HG03378 (cell line): ENCODE measurements at regions not wholly inside any gene's neighbourhood (a gene's known extent, or its start where the extent isn't known, plus 50 kb on each side); places are given as distances from the start of the nearest gene placed in this dataset.
"Not testable (repeated sequence)": the region's sequence is repeated elsewhere in the genome, so short reads cannot be mapped to it uniquely, and the experiment has no call there.

Source experiments
- ATAC-seq: cut with Tn5 transposase; IDR thresholded peaks from one replicate; pipeline ENCODE4 v1.9.1; 2021; ENCODE audit warnings: mild to moderate bottlenecking, moderate library complexity; ENCODE audit not compliant: unreplicated experiment

- peak; percentile 96 for ATAC-seq
Measured at GRCh38 chr5:117131048-117131679, 556.5 kb upstream of the SEMA6A start.

- peak; percentile 54 for ATAC-seq
Measured at GRCh38 chr5:117118499-117118898, 543.9 kb upstream of the SEMA6A start.

GRCh38 chr5:117117314-117117713 lies 542.7 kb upstream of the SEMA6A start:
- ATAC-seq, result not testable (repeated sequence)

DNA sequence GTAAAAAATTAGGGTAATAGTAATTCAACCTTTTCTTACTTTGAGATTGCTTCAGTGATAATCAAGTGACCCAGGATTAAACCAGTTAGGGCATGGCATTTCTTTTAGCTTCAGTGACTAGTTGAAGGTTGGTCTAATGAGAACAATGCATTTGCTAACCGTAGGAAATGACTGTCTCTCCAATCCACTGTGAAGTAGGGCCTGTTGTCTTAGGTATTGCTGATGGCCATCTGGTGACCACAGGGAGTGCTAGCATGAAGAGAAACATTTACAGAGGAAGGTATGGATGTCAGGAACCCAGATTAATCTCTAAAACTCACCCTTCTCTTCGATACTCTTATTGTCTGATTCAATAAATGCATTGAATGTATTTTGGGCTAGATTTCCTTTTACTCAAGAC lies 535.9 kb upstream of the SEMA6A start:
- no peak for ATAC-seq

- ATAC-seq, result peak; percentile 76
Measured at GRCh38 chr5:117107859-117108258, 533.2 kb upstream of the SEMA6A start.

- no peak for ATAC-seq
Measured at GRCh38 chr5:117103703-117104102, 529.1 kb upstream of the SEMA6A start.

DNA sequence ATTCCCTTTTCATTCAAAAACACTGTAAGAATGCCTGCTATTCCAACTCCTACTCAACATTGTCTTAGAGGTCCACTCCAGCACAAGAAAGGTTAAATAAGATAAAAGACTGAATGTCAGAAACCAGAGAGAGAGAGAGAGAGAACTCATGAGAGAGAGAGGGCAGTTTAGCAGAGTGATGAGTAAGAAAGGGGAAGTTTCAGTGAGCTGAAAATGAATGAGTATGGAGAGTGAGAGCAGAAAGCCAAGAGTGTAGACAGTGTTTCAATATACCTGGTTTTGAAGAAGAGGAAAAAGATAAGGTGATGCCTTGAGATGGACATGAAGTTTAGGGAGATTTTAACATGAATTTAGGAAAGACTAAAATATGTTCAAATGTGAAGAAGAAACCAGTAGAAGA lies 528.0 kb upstream of the SEMA6A start:
- ATAC-seq, result peak; percentile 60

GRCh38 chr5:117100176-117100575 lies 525.6 kb upstream of the SEMA6A start:
- ATAC-seq, result no peak

GRCh38 chr5:117098094-117098493 lies 523.5 kb upstream of the SEMA6A start:
- no peak for ATAC-seq

DNA sequence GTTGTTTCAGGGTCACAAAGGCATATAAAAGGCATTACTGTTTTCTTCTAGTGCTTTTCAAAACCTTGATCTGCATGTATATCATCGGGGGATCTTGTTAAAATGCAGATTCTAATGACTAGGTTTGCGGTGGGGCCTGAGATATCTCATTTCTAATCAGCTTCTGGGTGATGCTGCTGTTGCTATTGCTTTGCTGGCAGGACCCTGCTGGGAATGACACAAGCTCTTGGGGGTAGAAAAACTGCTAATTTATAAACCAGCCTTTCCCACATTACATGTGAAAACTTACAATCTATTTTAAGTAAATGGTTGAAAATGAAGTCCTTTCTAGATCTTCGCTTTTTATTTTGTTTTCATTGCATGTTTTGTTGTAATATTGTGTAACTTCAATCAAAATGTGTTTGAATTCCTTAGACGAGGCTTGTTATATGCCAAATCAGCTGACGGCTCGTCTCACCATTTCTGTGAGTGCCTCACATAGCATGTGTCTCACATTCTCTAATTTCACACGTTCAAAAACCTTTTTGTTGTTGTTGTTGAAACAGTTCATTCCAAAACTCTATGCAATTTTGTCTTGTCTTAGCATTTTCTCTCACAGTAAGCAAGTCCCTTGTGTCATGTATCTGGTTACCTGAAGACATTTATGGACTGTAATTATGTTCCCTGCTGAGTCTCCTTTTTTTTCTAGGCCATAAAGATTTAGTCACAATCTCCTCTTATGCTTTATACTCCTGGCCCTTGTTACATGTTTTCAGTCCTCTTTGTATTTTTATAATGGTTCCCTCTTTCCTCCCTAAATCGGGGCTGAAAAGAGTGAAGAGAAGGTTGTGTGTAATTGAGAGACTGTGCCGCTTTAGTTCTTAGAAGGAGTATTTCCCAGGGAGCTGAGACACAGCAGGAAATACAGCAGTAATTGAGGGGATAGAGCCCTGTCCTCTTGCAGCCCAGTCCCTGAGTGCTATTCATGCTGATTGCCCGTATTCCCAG lies 521.0 kb upstream of the SEMA6A start:
- no peak for ATAC-seq

DNA sequence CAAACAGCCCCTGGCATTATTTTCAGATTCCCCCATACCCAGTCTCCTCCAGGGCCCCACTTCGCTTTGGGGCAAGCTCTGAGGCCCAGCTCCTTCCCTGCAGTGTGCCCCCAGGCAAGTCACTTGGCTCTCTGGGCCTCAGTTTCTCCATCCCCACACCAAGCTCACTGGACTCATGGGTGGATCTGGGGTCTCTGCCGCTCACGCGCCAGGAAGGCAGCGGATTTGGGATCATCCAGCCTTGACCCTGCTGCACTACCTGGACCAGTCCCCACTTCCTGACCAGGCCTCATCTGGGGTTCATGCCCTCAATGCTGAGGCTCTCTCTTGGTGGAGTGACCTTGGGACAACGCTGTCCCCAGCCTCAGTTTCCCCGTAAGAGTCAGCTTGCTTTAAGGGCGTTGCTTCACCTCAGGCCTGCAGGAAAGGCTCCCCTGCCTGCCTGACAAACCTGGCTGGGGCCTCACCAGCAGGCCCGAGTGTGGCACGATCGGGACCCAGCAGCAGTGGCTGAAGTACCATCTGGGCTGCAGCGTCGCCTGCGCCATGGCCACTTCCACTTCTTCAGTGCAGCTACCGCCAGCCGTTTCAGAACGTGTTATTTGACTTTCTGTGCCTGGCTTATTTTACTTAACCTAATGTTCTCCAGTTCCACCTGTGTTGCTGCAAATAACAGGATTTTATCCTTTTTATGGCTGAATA lies 519.6 kb upstream of the SEMA6A start:
- no peak for ATAC-seq

DNA sequence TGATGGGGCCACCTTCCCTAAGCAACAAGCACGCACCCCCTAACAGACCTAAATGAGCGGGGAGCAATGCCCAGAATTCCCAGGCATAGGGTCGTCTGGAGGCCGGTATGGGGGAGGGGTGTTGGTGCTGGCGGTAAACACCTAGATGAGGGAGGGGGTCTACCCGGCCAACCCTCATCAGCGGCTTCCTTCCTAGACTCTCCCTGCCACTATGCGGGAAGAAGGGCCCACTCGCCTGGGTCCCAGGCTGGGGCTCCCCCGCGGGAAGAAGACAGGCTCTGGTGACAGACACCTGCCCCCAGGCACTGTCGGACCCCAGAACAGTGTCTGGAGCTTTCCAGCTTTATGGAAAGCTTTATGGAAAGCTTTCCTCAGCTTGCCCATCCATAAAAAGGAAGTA lies 519.0 kb upstream of the SEMA6A start:
- no peak for ATAC-seq

GRCh38 chr5:117089001-117089400 lies 514.4 kb upstream of the SEMA6A start:
- no peak for ATAC-seq

DNA sequence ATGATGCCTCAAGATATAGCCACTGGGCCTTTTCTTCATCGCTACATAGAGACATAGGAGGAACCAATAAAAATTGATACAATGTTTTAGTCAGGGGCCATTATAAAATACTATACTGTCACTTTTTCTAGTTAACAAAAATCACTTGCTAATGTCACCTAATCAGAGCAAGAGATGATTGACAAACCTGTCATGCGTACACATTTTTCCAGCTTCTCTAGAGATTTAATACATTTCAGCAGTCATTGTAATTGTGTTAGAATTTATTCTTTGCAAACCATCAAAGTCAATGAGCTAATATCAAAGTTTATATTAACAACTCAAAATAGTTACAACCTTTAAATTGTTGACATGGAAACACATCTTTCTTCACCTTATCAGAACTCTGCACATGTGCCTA lies 513.6 kb upstream of the SEMA6A start:
- no peak for ATAC-seq

- no peak for ATAC-seq
Measured at GRCh38 chr5:117084067-117084466, 509.4 kb upstream of the SEMA6A start.

GRCh38 chr5:117082977-117083376 lies 508.4 kb upstream of the SEMA6A start:
- ATAC-seq, result no peak

- ATAC-seq, result no peak
Measured at GRCh38 chr5:117077142-117077541, 502.5 kb upstream of the SEMA6A start.

GRCh38 chr5:117072439-117072838 lies 497.8 kb upstream of the SEMA6A start:
- no peak for ATAC-seq

GRCh38 chr5:117065800-117066199 lies 491.2 kb upstream of the SEMA6A start:
- no peak for ATAC-seq

DNA sequence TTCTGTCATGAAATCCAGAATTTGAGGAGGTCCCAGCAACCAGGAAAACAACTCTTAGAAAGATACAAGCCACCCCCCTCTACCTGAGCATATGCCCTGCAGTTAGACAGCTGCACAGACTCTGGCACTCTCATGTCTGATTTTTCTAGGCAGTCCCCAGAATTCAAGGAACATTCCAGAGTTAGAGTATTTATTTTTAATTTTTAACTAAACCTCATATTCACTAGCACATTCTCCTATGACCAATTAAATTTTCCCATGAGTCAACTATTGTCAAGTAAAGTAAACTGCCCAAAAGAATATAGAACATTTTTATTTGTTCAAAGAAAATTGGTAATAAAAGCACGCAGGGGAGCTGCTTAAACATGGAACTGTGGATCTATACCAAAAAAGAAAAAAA lies 490.5 kb upstream of the SEMA6A start:
- ATAC-seq, result no peak

- ATAC-seq, result no peak
Measured at GRCh38 chr5:117060099-117060498, 485.5 kb upstream of the SEMA6A start.

DNA sequence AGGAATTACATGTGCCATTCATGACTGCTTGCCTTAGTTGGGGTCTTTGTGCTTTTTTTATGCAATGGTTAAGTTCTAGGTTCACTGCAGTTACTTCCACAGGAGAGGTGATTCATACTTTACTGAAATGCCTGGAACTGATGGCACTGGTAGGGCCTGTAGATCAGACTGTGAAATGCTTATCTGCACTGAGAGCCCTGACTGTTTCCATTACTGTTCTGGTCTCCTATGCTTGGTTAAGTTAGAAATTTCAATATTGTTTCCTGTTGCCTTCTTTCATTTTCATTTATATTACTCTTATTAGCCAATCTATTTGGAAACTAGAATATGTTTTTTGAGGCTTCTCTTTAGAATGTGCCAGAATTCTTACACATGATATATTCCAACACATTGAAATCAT lies 484.1 kb upstream of the SEMA6A start:
- no peak for ATAC-seq
